Mucosa of rectum (tissue), 2 donors: ENCODE measurements at regions not wholly inside any gene's neighbourhood (a gene's known extent, or its start where the extent isn't known, plus 50 kb on each side); places are given as distances from the start of the nearest gene placed in this dataset.
"Not testable (repeated sequence)": the region's sequence is repeated elsewhere in the genome, so short reads cannot be mapped to it uniquely, and the experiment has no call there.

Experiments
- H3K27ac ChIP-seq, 2 donors: one replicate each; pipeline ENCODE4 v1.7.0; 2013; ENCODE audit warnings: inconsistent platforms in 2 of 2, low read depth in 2 of 2, low read length in 2 of 2
- H3K27me3 ChIP-seq, 2 donors: one replicate each; pipeline ENCODE4 v1.7.0; 2013; ENCODE audit warnings: low read length in 2 of 2; ENCODE audit not compliant: control insufficient read depth in 2 of 2, insufficient read depth in 2 of 2
- H3K36me3 ChIP-seq, 2 donors: one replicate each; pipeline ENCODE4 v1.7.0; 2013; ENCODE audit warnings: low read length in 2 of 2; ENCODE audit not compliant: control insufficient read depth in 2 of 2, insufficient read depth in 2 of 2
- H3K4me1 ChIP-seq, 2 donors: one replicate each; pipeline ENCODE4 v1.7.0; 2013; ENCODE audit warnings: low read length in 2 of 2, mild to moderate bottlenecking in 1 of 2; ENCODE audit not compliant: control insufficient read depth in 2 of 2, insufficient read depth in 2 of 2
- H3K4me3 ChIP-seq, 2 donors: one replicate each; pipeline ENCODE4 v1.7.0; 2013; ENCODE audit warnings: low read length in 2 of 2
- H3K9ac ChIP-seq, 2 donors: one replicate each; pipeline ENCODE4 v1.7.0; 2013; ENCODE audit warnings: low read length in 2 of 2, low read depth in 1 of 2, mild to moderate bottlenecking in 1 of 2
- H3K9me3 ChIP-seq, 2 donors: one replicate each; pipeline ENCODE4 v1.7.0; 2013; ENCODE audit warnings: low read length in 2 of 2; ENCODE audit not compliant: control insufficient read depth in 2 of 2
- donor health status: healthy.
- donor health status: Normal muscosa, but diverticular disease.

GRCh38 chr2:143991596-143991995, 528.3 kb downstream of the ZEB2 start:
- H3K27ac ChIP-seq, H3K36me3 ChIP-seq, H3K4me3 ChIP-seq, H3K9me3 ChIP-seq, H3K9ac ChIP-seq, H3K27me3 ChIP-seq, H3K4me1 ChIP-seq: not testable (repeated sequence)

GRCh38 chr2:143988082-143988481, 531.8 kb downstream of the ZEB2 start:
- Histone ChIP-seq H3K4me1 (no peaks in the 10 kb centered on the region), H3K9ac (no peak overlapping the region), H3K4me3 (no peak overlapping the region), H3K27ac (no peak overlapping the region), H3K27me3 (no peaks in the 10 kb centered on the region), H3K9me3 (no peaks in the 10 kb centered on the region), H3K36me3 (no peaks in the 10 kb centered on the region)

GRCh38 chr2:143981428-143981827, 538.5 kb downstream of the ZEB2 start:
- Histone ChIP-seq H3K27ac (no peak overlapping the region), H3K36me3 (no peaks in the 10 kb centered on the region), H3K9me3 (no peaks in the 10 kb centered on the region), H3K9ac (no peak overlapping the region), H3K4me1 (no peaks in the 10 kb centered on the region), H3K27me3 (no peaks in the 10 kb centered on the region), H3K4me3 (no peak overlapping the region)

DNA sequence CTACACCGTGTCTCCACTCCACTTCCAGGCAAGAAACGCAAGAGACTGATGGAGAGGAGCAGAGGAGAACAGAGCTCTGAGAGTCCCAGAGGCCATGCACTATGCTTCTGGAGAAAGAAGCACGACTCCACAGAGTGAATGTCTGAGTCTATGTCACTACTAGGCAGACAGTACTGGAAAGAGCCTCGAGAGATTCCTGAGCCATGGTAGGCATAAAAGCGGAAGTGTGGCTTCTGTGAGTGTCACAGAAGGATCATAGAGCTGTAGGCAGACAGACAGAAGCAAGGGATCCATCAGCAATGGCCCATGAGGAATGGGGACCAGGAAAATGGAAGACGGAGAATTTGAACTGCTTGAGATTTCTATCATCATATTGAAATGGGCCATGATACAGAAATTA, 542.6 kb downstream of the ZEB2 start:
- Histone ChIP-seq H3K27ac (no peak overlapping the region), H3K36me3 (no peaks in the 10 kb centered on the region), H3K4me3 (no peak overlapping the region), H3K27me3 (no peaks in the 10 kb centered on the region), H3K9ac (no peak overlapping the region), H3K4me1 (no peaks in the 10 kb centered on the region), H3K9me3 (no peaks in the 10 kb centered on the region)

DNA sequence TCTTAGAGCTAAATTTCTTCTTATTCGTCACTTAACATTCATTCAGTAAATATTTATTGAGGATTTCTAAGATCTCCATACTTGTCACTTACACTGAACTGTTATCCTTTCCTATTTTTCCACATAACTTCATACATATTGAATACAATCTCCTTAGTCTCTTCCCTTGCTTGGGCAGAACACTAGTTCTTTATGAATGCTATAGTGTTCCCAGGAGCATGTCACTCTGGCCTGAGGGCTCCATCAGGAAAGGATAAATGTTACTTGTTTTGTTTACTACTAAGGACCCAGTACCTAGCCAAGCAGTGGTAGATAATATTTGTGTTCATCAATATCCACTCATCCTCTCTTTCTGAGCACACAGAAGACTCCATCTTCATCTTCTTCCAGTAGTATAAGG, 544.7 kb downstream of the ZEB2 start:
- Histone ChIP-seq H3K4me1 (no peaks in the 10 kb centered on the region), H3K36me3 (no peaks in the 10 kb centered on the region), H3K4me3 (no peak overlapping the region), H3K9ac (no peak overlapping the region), H3K9me3 (no peaks in the 10 kb centered on the region), H3K27ac (no peak overlapping the region), H3K27me3 (no peaks in the 10 kb centered on the region)

DNA sequence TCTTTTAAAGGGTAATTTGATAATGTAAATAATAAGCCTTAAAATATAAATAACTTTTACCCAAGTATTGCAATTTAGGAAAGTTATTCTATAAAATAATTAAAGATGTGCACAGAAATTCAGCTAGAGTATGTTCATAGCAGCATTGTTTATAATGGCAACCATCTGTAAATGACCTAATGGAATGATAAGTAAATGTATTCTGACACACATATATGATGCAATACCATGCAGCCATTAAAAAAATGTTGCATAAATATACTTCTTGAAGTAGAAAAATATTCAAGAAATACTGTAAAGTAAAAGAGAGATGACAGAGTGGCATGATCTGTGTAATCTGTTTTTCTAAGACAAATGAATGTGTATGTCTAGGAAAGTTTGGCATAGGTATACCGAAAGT, 545.7 kb downstream of the ZEB2 start:
- no peaks in the 10 kb centered on the region for H3K9me3 ChIP-seq
- H3K4me1 ChIP-seq: no peaks in the 10 kb centered on the region
- no peak overlapping the region for H3K27ac ChIP-seq
- H3K27me3 ChIP-seq: no peaks in the 10 kb centered on the region
- H3K4me3 ChIP-seq: no peak overlapping the region
- no peak overlapping the region for H3K9ac ChIP-seq
- H3K36me3 ChIP-seq: no peaks in the 10 kb centered on the region

DNA sequence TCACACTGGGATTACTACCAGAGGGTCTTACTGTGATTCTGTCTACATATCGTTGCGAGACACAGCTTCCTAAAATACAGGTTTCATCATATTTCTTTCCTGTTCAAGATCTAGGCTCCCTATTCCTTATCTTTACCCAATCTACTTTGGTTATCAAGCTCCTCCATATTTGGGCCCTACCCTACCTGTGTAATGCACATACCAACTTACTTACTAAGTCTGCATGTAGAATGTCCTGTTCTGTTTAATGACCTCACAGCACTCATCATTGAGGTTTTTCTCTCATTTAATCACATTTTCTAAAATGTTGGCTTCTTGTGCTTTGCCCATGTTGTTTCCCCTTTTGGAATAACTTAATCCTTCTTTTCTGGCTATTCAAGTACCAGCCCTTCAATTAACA, 551.1 kb downstream of the ZEB2 start:
- Histone ChIP-seq H3K9ac (no peak overlapping the region), H3K36me3 (no peaks in the 10 kb centered on the region)

GRCh38 chr2:143968360-143968759, 551.6 kb downstream of the ZEB2 start:
- Histone ChIP-seq H3K36me3 (no peaks in the 10 kb centered on the region), H3K9me3 (no peaks in the 10 kb centered on the region), H3K4me3 (no peak overlapping the region), H3K27me3 (no peaks in the 10 kb centered on the region), H3K4me1 (no peaks in the 10 kb centered on the region), H3K9ac (no peak overlapping the region), H3K27ac (no peak overlapping the region)

More for the DNA sequence above, 551.1 kb downstream of the ZEB2 start:
- Histone ChIP-seq H3K4me3 (no peak overlapping the region), H3K27me3 (no peaks in the 10 kb centered on the region), H3K9me3 (no peaks in the 10 kb centered on the region), H3K27ac (no peak overlapping the region), H3K4me1 (no peaks in the 10 kb centered on the region)

GRCh38 chr2:143965493-143966164, 554.3 kb downstream of the ZEB2 start:
- H3K9me3 ChIP-seq: no peaks in the 10 kb centered on the region

GRCh38 chr2:143964891-143965290, 555.0 kb downstream of the ZEB2 start:
- Histone ChIP-seq H3K9me3 (no peaks in the 10 kb centered on the region), H3K4me3 (no peak overlapping the region), H3K9ac (no peak overlapping the region), H3K36me3 (no peaks in the 10 kb centered on the region), H3K27me3 (no peaks in the 10 kb centered on the region), H3K4me1 (no peaks in the 10 kb centered on the region), H3K27ac (no peak overlapping the region)

More at GRCh38 chr2:143965493-143966164, 554.3 kb downstream of the ZEB2 start:
- H3K27me3 ChIP-seq: no peaks in the 10 kb centered on the region
- H3K36me3 ChIP-seq: no peaks in the 10 kb centered on the region
- no peak overlapping the region for H3K9ac ChIP-seq
- no peaks in the 10 kb centered on the region for H3K4me1 ChIP-seq
- no peak overlapping the region for H3K4me3 ChIP-seq
- H3K27ac ChIP-seq: no peak overlapping the region

DNA sequence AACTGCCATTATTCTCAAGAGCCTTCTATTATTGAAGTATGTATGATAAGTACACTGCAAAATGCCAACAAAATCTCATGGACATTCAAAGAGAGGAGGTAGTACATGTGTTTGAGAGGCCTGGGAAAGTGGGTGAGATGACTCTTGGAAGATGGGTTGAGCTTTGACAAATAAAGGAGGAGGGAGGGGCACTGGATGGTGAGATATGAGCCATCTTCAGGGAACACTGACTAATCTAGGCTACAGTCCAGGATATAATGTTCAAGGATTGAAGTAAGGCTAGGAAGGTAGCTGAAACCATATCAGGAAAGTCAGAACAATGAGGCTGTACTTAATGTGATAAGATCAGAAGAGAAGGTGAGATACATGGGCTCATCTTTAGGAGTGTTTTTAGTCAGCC, 559.7 kb downstream of the ZEB2 start:
- no peak overlapping the region for H3K4me3 ChIP-seq
- H3K36me3 ChIP-seq: no peaks in the 10 kb centered on the region
- no peaks in the 10 kb centered on the region for H3K27me3 ChIP-seq
- no peak overlapping the region for H3K27ac ChIP-seq
- no peak overlapping the region for H3K9ac ChIP-seq
- no peaks in the 10 kb centered on the region for H3K4me1 ChIP-seq
- no peaks in the 10 kb centered on the region for H3K9me3 ChIP-seq
